Neural progenitor cell (in vitro differentiated cells): ENCODE measurements at regions not wholly inside any gene's neighbourhood (a gene's known extent, or its start where the extent isn't known, plus 50 kb on each side); places are given as distances from the start of the nearest gene placed in this dataset.

ENCODE experiments used
- EZH2 ChIP-seq: fragments of 200-600 bp; sonication (generic); IDR thresholded peaks from 2 replicates; pipeline ENCODE4 v1.6.1; 2017; ENCODE audit warnings: antibody characterized with exemption, mild to moderate bottlenecking, moderate library complexity
- TF ChIP-seq, protein P1 (sequence below): fragments of 200-600 bp; sonication (generic); IDR thresholded peaks from 2 replicates; pipeline ENCODE4 v1.5.1; 2017; ENCODE audit warnings: antibody characterized with exemption, mild to moderate bottlenecking

DNA sequence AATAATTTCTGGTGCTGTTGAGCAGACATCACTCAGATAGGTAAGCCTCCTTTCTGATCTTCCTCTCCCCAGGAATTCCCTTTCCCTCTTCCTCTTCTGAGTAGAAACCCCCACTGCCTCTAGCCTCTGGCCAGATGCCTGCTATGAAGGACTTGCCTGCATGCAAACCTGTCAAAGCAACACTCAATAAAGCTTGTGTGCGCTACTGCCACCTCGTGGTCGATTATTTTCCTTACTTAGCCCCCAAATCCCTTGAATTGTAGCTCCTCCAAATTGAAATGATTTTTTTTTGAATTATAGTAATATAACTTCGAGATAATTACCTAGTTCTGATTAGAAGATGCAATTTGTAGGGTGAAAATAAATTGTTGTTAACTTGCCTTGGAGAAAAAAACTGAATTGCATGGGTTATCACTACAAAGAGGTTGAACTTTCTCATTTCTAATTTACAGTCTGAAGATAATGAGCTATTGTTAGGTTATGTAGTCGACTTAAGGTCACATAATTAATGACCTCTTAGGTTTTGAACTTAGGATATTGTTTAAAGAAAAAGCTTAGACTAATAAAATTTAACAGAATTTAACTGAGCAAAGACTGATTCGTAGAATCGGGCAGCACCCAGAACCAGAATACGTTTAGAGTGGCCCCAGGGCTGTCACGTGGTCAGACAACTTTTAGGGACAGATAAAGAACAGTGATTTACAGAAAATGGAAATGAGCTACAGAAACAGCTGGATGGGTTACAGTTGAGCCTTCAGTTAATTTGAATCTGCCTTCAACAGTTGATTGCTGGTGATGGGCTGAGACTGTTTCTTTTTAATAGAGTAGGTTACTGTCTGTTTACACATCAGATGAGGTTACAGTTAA, 269.3 kb downstream of the ARPP21 start:
- TF ChIP-seq, protein P1, sequence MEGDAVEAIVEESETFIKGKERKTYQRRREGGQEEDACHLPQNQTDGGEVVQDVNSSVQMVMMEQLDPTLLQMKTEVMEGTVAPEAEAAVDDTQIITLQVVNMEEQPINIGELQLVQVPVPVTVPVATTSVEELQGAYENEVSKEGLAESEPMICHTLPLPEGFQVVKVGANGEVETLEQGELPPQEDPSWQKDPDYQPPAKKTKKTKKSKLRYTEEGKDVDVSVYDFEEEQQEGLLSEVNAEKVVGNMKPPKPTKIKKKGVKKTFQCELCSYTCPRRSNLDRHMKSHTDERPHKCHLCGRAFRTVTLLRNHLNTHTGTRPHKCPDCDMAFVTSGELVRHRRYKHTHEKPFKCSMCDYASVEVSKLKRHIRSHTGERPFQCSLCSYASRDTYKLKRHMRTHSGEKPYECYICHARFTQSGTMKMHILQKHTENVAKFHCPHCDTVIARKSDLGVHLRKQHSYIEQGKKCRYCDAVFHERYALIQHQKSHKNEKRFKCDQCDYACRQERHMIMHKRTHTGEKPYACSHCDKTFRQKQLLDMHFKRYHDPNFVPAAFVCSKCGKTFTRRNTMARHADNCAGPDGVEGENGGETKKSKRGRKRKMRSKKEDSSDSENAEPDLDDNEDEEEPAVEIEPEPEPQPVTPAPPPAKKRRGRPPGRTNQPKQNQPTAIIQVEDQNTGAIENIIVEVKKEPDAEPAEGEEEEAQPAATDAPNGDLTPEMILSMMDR = peak; percentile 85
- no peak for TF ChIP-seq EZH2
